ENCODE measurements at regions not wholly inside any gene's neighbourhood (a gene's known extent, or its start where the extent isn't known, plus 50 kb on each side); places are given as distances from the start of the nearest gene placed in this dataset.

- TF ChIP-seq, protein P1, sequence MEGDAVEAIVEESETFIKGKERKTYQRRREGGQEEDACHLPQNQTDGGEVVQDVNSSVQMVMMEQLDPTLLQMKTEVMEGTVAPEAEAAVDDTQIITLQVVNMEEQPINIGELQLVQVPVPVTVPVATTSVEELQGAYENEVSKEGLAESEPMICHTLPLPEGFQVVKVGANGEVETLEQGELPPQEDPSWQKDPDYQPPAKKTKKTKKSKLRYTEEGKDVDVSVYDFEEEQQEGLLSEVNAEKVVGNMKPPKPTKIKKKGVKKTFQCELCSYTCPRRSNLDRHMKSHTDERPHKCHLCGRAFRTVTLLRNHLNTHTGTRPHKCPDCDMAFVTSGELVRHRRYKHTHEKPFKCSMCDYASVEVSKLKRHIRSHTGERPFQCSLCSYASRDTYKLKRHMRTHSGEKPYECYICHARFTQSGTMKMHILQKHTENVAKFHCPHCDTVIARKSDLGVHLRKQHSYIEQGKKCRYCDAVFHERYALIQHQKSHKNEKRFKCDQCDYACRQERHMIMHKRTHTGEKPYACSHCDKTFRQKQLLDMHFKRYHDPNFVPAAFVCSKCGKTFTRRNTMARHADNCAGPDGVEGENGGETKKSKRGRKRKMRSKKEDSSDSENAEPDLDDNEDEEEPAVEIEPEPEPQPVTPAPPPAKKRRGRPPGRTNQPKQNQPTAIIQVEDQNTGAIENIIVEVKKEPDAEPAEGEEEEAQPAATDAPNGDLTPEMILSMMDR (IDR thresholded peaks at IDR 0.05): no peak
- TF ChIP-seq POLR2AphosphoS5 (IDR thresholded peaks at IDR 0.05) (no peak), POLR2A (IDR thresholded peaks at IDR 0.05) (no peak)
Observed at GRCh38 chr20:25867776-25868649, 171.4 kb upstream of the ZNF337 start.

All from transverse colon (tissue), 4 donors.